OCI-LY7 (cell line): ENCODE measurements at regions not wholly inside any gene's neighbourhood (a gene's known extent, or its start where the extent isn't known, plus 50 kb on each side); places are given as distances from the start of the nearest gene placed in this dataset.

Source experiments
- BruUV-seq: library from RNA; stranded (reverse); fragments of 400-500 nt; replicated peaks from 2 replicates; lab custom pipeline; 2021; lab: Mats Ljungman, UMichigan
- CTCF ChIA-PET: fragments of 300-600 bp; sonication (Branson Sonifier 250); formaldehyde crosslinking; loops from one replicate; lab custom pipeline; 2022; ENCODE audit warnings: antibody characterized with exemption; ENCODE audit not compliant: unreplicated experiment; lab: Charles Lee
- POLR2A ChIA-PET: fragments of 300-600 bp; sonication (Branson Sonifier 250); formaldehyde crosslinking; loops from one replicate; lab custom pipeline; 2022; ENCODE audit warnings: antibody characterized with exemption; lab: Charles Lee
- DNase-seq: peaks from one replicate; pipeline ENCODE4 v3.0.0-alpha.2; 2015; ENCODE audit warnings: low spot score
- H2AFZ ChIP-seq: fragments of 200-600 bp; sonication (generic), shearing (Covaris generic); 2 replicates; pipeline ENCODE4 v1.6.1; 2014; ENCODE audit warnings: mild to moderate bottlenecking, antibody characterized with exemption, low read length, moderate library complexity
- H3K27ac ChIP-seq: fragments of 200-600 bp; sonication (generic); 2 replicates; pipeline ENCODE4 v1.5.1; 2014; ENCODE audit warnings: mixed run types, low read depth, mild to moderate bottlenecking, moderate library complexity, low read length, inconsistent platforms; ENCODE audit not compliant: poor library complexity, severe bottlenecking
- H3K36me3 ChIP-seq: fragments of 200-600 bp; sonication (generic); 2 replicates; pipeline ENCODE4 v1.6.1; 2014; ENCODE audit warnings: mild to moderate bottlenecking, antibody characterized with exemption, low read length, moderate library complexity, mixed read lengths; ENCODE audit not compliant: insufficient read depth
- H3K4me1 ChIP-seq: fragments of 200-600 bp; sonication (generic); 2 replicates; pipeline ENCODE4 v1.5.1; 2014; ENCODE audit warnings: mild to moderate bottlenecking, low read length; ENCODE audit not compliant: insufficient read depth, poor library complexity, severe bottlenecking
- H3K4me2 ChIP-seq: fragments of 200-600 bp; sonication (generic); 2 replicates; pipeline ENCODE4 v1.6.1; 2014; ENCODE audit warnings: mild to moderate bottlenecking, low read length
- H3K4me3 ChIP-seq: fragments of 200-600 bp; sonication (generic); 2 replicates; pipeline ENCODE4 v1.5.1; 2014; ENCODE audit warnings: mild to moderate bottlenecking, low read depth, low read length; ENCODE audit not compliant: poor library complexity, severe bottlenecking
- H3K79me2 ChIP-seq: fragments of 200-600 bp; sonication (generic); 2 replicates; pipeline ENCODE4 v1.6.1; 2016; ENCODE audit warnings: low read depth, mild to moderate bottlenecking, low read length, moderate library complexity, mixed read lengths; ENCODE audit not compliant: insufficient read depth
- H3K9me2 ChIP-seq: fragments of 200-600 bp; sonication (generic); 2 replicates; pipeline ENCODE4 v1.6.1; 2016; ENCODE audit warnings: mild to moderate bottlenecking, low read length, mixed read lengths; ENCODE audit not compliant: insufficient read depth
- H3K9me3 ChIP-seq: fragments of 200-600 bp; sonication (generic); 2 replicates; pipeline ENCODE4 v1.6.1; 2014; ENCODE audit warnings: mild to moderate bottlenecking, mixed run types, low read length, mixed read lengths
- H4K20me1 ChIP-seq: fragments of 200-600 bp; sonication (generic); 2 replicates; pipeline ENCODE4 v1.6.1; 2014; ENCODE audit warnings: mild to moderate bottlenecking, antibody characterized with exemption, low read length, moderate library complexity, mixed read lengths; ENCODE audit not compliant: insufficient read depth
- EZH2phosphoT487 ChIP-seq: fragments of 200-600 bp; sonication (generic); IDR thresholded peaks from 2 replicates; pipeline ENCODE4 v1.6.1; 2018; ENCODE audit warnings: low read depth, borderline replicate concordance, mild to moderate bottlenecking, mixed run types, antibody characterized with exemption, low read length, moderate library complexity, mixed read lengths
- intact Hi-C: fragments of 100-400 bp; cut with micrococcal nuclease; formaldehyde crosslinking; loops from one replicate; pipeline ENCODE4 v1.10.0; 2022; ENCODE audit not compliant: unreplicated experiment
- TF ChIP-seq, protein P1 (sequence below): fragments of 200-600 bp; sonication (generic); conservative IDR thresholded peaks from 2 replicates; pipeline ENCODE4 v1.5.1; 2014; ENCODE audit warnings: mild to moderate bottlenecking, antibody characterized with exemption, low read length, moderate library complexity, mixed read lengths

DNA sequence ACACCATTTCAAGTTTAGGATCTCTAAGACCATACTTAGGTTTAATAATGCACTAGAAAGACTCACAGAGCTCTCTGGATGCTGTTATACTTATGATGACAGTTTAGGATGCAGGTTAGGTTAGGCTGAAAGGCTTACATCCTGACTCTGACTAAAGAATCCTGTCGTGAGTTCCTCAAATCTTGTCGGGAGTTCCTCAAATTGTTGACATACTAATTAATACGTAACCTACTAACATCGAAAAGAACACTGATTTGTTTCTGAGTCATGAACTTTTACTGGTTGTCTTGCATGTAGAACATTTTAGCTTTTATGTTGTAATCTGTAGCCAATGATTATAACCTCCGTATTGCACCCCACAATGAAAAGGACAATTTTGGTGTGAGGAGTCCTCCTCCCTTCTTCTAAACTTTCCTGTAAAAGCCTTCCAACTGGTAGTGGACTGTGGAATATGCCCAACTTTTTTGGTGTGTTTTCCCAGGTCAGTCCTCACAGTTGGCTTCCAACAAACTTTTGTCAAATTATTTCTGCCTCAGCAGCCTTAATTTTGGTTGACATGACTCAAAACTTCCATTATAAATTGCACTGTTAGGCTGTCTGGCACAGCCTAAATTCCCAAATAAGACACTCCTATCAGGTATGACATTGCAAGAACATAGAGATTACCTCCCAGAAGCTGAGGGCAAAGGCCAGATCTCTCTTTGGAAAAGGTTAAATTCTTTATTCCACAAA is 107.9 kb upstream of the PALMD start:
- DNase-seq = no peak
- no peaks in the 10 kb centered on the region for H3K9me3 ChIP-seq
- H3K27ac ChIP-seq = no peak overlapping the region
- no peaks in the 10 kb centered on the region for H3K36me3 ChIP-seq
- H4K20me1 ChIP-seq = no peaks in the 10 kb centered on the region
- no peak overlapping the region for H2AFZ ChIP-seq
- no peaks in the 10 kb centered on the region for H3K9me2 ChIP-seq
- ChIA-PET CTCF (no interaction called here), POLR2A (no interaction called here)
- intact Hi-C loops = no loop called here
- no peak overlapping the region for H3K4me2 ChIP-seq
- H3K4me3 ChIP-seq = no peak overlapping the region
- TF ChIP-seq, protein P1, sequence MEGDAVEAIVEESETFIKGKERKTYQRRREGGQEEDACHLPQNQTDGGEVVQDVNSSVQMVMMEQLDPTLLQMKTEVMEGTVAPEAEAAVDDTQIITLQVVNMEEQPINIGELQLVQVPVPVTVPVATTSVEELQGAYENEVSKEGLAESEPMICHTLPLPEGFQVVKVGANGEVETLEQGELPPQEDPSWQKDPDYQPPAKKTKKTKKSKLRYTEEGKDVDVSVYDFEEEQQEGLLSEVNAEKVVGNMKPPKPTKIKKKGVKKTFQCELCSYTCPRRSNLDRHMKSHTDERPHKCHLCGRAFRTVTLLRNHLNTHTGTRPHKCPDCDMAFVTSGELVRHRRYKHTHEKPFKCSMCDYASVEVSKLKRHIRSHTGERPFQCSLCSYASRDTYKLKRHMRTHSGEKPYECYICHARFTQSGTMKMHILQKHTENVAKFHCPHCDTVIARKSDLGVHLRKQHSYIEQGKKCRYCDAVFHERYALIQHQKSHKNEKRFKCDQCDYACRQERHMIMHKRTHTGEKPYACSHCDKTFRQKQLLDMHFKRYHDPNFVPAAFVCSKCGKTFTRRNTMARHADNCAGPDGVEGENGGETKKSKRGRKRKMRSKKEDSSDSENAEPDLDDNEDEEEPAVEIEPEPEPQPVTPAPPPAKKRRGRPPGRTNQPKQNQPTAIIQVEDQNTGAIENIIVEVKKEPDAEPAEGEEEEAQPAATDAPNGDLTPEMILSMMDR = no peak
- no peak for TF ChIP-seq EZH2phosphoT487
- no peaks in the 10 kb centered on the region for H3K4me1 ChIP-seq
- no peaks in the 10 kb centered on the region for H3K79me2 ChIP-seq
- no TSS peak for BruUV-seq

DNA sequence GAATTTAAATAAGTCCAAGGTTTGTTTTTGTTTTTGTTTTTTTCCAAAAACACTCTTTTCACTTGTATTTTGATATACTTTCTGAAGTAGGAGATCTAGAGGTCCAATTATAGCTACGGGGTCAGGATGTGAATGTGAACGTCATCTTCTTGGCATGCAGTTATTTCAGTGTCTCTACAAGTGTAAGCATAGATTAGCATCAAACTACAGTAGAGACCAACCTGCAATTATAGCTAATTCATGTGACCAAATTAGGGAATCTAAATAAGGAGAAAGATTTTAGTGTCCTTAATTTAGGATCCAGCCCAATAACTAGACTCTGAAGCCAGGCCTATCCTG is 107.3 kb upstream of the PALMD start:
- Histone ChIP-seq H3K9me2 (no peaks in the 10 kb centered on the region), H3K36me3 (no peaks in the 10 kb centered on the region), H4K20me1 (no peaks in the 10 kb centered on the region), H3K27ac (no peak overlapping the region), H3K4me3 (no peak overlapping the region), H3K79me2 (no peaks in the 10 kb centered on the region), H3K4me2 (no peak overlapping the region), H3K9me3 (no peaks in the 10 kb centered on the region), H2AFZ (no peak overlapping the region), H3K4me1 (no peaks in the 10 kb centered on the region)
- ChIA-PET POLR2A (no interaction called here), CTCF (no interaction called here)
- no TSS peak for BruUV-seq
- intact Hi-C loops = no loop called here
- no peak for TF ChIP-seq EZH2phosphoT487
- TF ChIP-seq, protein P1 = no peak
- no peak for DNase-seq

DNA sequence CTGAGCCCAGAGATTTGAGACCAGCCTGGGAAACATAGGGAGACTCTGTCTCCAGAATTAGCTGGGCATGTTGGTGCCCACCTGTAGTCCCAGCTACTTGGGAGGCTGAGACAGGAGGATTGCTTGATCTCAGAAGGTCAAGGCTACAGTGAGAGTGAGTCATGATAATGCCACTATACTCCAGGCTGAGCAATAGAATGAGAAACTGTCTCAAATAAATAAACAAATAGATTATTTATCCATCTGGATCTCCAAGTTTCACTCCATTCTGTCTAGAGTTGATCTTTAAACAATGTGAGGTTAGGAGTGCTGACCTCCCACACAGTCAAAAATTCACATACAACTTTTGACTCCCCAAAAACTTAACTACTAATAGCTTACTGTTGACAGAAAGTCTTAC is 106.8 kb upstream of the PALMD start:
- Histone ChIP-seq H3K9me2 (no peaks in the 10 kb centered on the region), H3K9me3 (no peaks in the 10 kb centered on the region), H3K4me3 (no peak overlapping the region), H3K4me2 (no peak overlapping the region), H3K79me2 (no peaks in the 10 kb centered on the region), H3K4me1 (no peaks in the 10 kb centered on the region), H3K27ac (no peak overlapping the region), H2AFZ (no peak overlapping the region), H3K36me3 (no peaks in the 10 kb centered on the region), H4K20me1 (no peaks in the 10 kb centered on the region)
- DNase-seq = no peak
- intact Hi-C loops = no loop called here
- BruUV-seq = no TSS peak
- ChIA-PET POLR2A (no interaction called here), CTCF (no interaction called here)
- TF ChIP-seq, protein P1 = no peak
- TF ChIP-seq EZH2phosphoT487 = no peak
